K562 (cell line): ENCODE measurements at regions not wholly inside any gene's neighbourhood (a gene's known extent, or its start where the extent isn't known, plus 50 kb on each side); places are given as distances from the start of the nearest gene placed in this dataset.

Experiments
- ATAC-seq: fragments of 200-7000 bp; cut with Tn5 transposase; 3 replicates; pipeline ENCODE4 v1.9.1; 2020; ENCODE audit warnings: moderate library complexity
- BruUV-seq: library from RNA; stranded (reverse); fragments of 400-500 nt; replicated peaks from 2 replicates; lab custom pipeline; 2021; lab: Mats Ljungman, UMichigan
- CTCF ChIA-PET: fragments of 300-600 bp; formaldehyde crosslinking; extraction: SDS; loops from one replicate; lab custom pipeline; 2021; ENCODE audit warnings: low intra/inter-chr PET ratio; lab: Yijun Ruan, JAX
- POLR2A ChIA-PET: fragments of 300-600, 350-650 bp; sonication (Branson Sonifier 250); formaldehyde crosslinking; extraction: SDS; loops from one replicate; lab custom pipeline; 2021; ENCODE audit warnings: antibody characterized with exemption, inconsistent platforms; lab: Yijun Ruan, JAX
- DNase-seq, 4 experiments: peaks; one replicate each; pipeline versions ENCODE4 v3.0.0 to v3.0.0-alpha.2; 2011 to 2018; ENCODE audit warnings: low spot score in 3 of 4, mixed read lengths in 3 of 4; ENCODE audit errors: extremely low read depth in 1 of 4
- FAIRE-seq: peaks from 2 replicates; lab custom pipeline; 2011; peaks lifted over from hg19 to GRCh38; lab: Jason Lieb, UNC
- H2AFZ ChIP-seq: 2 replicates; pipeline ENCODE4 v1.6.0; 2011; ENCODE audit warnings: low read depth, low read length, control low read depth, inconsistent platforms
- H3K27ac ChIP-seq: fragments of 200-600 bp; 3 replicates; pipeline ENCODE4 v1.8.0; 2011; ENCODE audit warnings: low read depth, mild to moderate bottlenecking, control low read depth, inconsistent platforms, low read length, moderate library complexity, mixed read lengths; ENCODE audit errors: extremely low read depth
- H3K27me3 ChIP-seq, 2 experiments: fragments of 300-600 bp in 1 of 2; 2 replicates in 1 of 2; 3 replicates in 1 of 2; pipeline versions ENCODE4 v1.6.0 to v1.8.0; 2011; ENCODE audit warnings: inconsistent platforms in 2 of 2, low read length in 2 of 2, mild to moderate bottlenecking in 1 of 2, mixed read lengths in 1 of 2, moderate library complexity in 1 of 2; ENCODE audit not compliant: control insufficient read depth in 2 of 2, insufficient read depth in 2 of 2
- H3K36me3 ChIP-seq: fragments of 300-600 bp; 3 replicates; pipeline ENCODE4 v1.8.0; 2011; ENCODE audit warnings: mild to moderate bottlenecking, low read length, inconsistent platforms; ENCODE audit not compliant: control insufficient read depth, insufficient read depth
- H3K4me1 ChIP-seq, 2 experiments: fragments of 200-600 bp in 1 of 2; replicated peaks in 1 of 2; 2 replicates in 1 of 2; 3 replicates in 1 of 2; pipeline versions ENCODE4 v1.5.1 to v1.8.0; 2011; ENCODE audit warnings: inconsistent platforms in 2 of 2, low read length in 2 of 2, mild to moderate bottlenecking in 1 of 2, mixed read lengths in 1 of 2, moderate library complexity in 1 of 2; ENCODE audit not compliant: control insufficient read depth in 2 of 2, insufficient read depth in 2 of 2
- H3K4me2 ChIP-seq: 2 replicates; pipeline ENCODE4 v1.6.1; 2011; ENCODE audit warnings: low read length, control low read depth, inconsistent platforms, mixed read lengths; ENCODE audit not compliant: insufficient read depth
- H3K4me3 ChIP-seq: fragments of 200-600 bp; sonication (generic), shearing (Covaris generic); 2 replicates; pipeline ENCODE4 v1.5.1; 2016; ENCODE audit warnings: control low read depth, inconsistent platforms
- H3K79me2 ChIP-seq: fragments of 200-600 bp; 3 replicates; pipeline ENCODE4 v1.8.0; 2011; ENCODE audit warnings: low read length, inconsistent platforms; ENCODE audit not compliant: control insufficient read depth, insufficient read depth
- H3K9ac ChIP-seq, 2 experiments: 2 replicates each; pipeline versions ENCODE4 v1.6.0 to v1.6.1; 2011; ENCODE audit warnings: low read depth in 2 of 2, low read length in 2 of 2, control low read depth in 1 of 2, inconsistent platforms in 1 of 2, mild to moderate bottlenecking in 1 of 2, mixed read lengths in 1 of 2; ENCODE audit not compliant: insufficient read depth in 1 of 2
- H3K9me1 ChIP-seq: one replicate; pipeline ENCODE4 v1.6.0; 2011; ENCODE audit warnings: inconsistent platforms, mild to moderate bottlenecking, low read length, moderate library complexity; ENCODE audit not compliant: control insufficient read depth, insufficient read depth
- H3K9me3 ChIP-seq: replicated peaks from 2 replicates; pipeline ENCODE4 v1.5.1; 2011; ENCODE audit warnings: low read depth, low read length, inconsistent platforms; ENCODE audit not compliant: control insufficient read depth, insufficient read depth
- H4K20me1 ChIP-seq: replicated peaks from 2 replicates; pipeline ENCODE4 v1.6.1; 2011; ENCODE audit warnings: low read length, inconsistent platforms, mixed read lengths; ENCODE audit not compliant: control insufficient read depth, insufficient read depth
- CTBP1 ChIP-seq: fragments of 450-650 bp; IDR thresholded peaks from 2 replicates; pipeline ENCODE4 v1.6.1; 2016; ENCODE audit warnings: borderline replicate concordance
- EP300 ChIP-seq: IDR thresholded peaks from 2 replicates; pipeline ENCODE4 v1.6.1; 2012; ENCODE audit warnings: low read length, improper control_type of control experiment
- FOXA1 ChIP-seq: fragments of 450-650 bp; IDR thresholded peaks from 2 replicates; pipeline ENCODE4 v1.6.1; 2016; ENCODE audit warnings: mild to moderate bottlenecking, borderline replicate concordance
- LARP7 ChIP-seq: fragments of 450-650 bp; IDR thresholded peaks from 2 replicates; pipeline ENCODE4 v1.6.1; 2016
- RAD21 ChIP-seq, 2 experiments: fragments of 250-450 bp in 1 of 2; fragments of 450-650 bp in 1 of 2; sonication (Bioruptor Pico) in 1 of 2; formaldehyde crosslinking in 1 of 2; IDR thresholded peaks in 1 of 2; conservative IDR thresholded peaks in 1 of 2; 2 replicates each; pipeline versions ENCODE4 v1.4.0 to v1.8.0; 2020 to 2022; ENCODE audit warnings: mild to moderate bottlenecking in 2 of 2, moderate library complexity in 1 of 2
- SAFB ChIP-seq: fragments of 200-400 bp; formaldehyde crosslinking; IDR thresholded peaks from 2 replicates; pipeline ENCODE4 v1.6.1; 2017; ENCODE audit warnings: low read depth, low read length, borderline replicate concordance
- ZNF232 ChIP-seq: sonication (generic); formaldehyde crosslinking; IDR thresholded peaks from 2 replicates; pipeline ENCODE4 v1.8.0; 2022; ENCODE audit warnings: mild to moderate bottlenecking, missing genetic modification reagents
- WGBS: fragments of 100-300 bp; shearing (Covaris generic); methylation state at CpG from one replicate; pipeline ENCODE4 v1.1.6; 2016; ENCODE audit warnings: low coverage, mixed read lengths; ENCODE audit not compliant: insufficient coverage; ENCODE audit errors: missing lambda C conversion rate; 5-methylcytosine and 5-hydroxymethylcytosine counted together
- in situ Hi-C: fragments of 300-500 bp; cut with MboI; formaldehyde crosslinking; loops from 4 replicates; pipeline ENCODE4 v1.15.0; 2018; ENCODE audit warnings: inconsistent platforms, mixed read lengths
- intact Hi-C: fragments of 100-400 bp; cut with micrococcal nuclease; formaldehyde crosslinking; loops from 2 replicates; pipeline ENCODE4 v1.14.2; 2022
- TF ChIP-seq, protein P1 (sequence below): fragments of 450-650 bp; formaldehyde crosslinking; IDR thresholded peaks from 2 replicates; pipeline ENCODE4 v1.4.0; 2020; ENCODE audit warnings: mild to moderate bottlenecking, moderate library complexity
- TF ChIP-seq, protein P2 (sequence below): fragments of 150-350 bp; IDR thresholded peaks from 2 replicates; pipeline ENCODE4 v1.6.1; 2014; ENCODE audit warnings: low read depth, mild to moderate bottlenecking, low read length, borderline replicate concordance

DNA sequence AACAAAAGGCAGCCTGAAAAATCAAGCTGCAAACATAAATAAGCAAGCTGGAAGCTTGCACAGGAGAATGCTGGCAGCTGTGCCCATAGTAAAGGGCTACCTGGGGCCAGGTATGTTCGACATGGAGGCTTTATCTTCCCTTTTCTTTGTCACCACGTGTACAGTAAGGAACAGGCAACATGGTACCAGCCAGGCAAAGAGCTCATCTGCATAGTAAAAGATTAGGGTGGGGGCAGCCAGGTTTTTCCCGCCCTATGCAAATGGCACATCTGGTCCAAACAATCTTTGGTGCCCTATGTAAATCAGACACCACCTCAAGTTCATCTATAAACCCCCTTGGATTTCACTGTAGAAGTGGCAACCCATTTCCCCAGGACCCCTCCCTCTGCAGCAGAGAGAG lies 625.1 kb downstream of the TYW1 start (continued):
- no peak for TF ChIP-seq ZNF232 (CRISPR knock-in tag)
- no peak for TF ChIP-seq LARP7
- no peak for TF ChIP-seq EP300
- TF ChIP-seq SAFB: no peak

DNA sequence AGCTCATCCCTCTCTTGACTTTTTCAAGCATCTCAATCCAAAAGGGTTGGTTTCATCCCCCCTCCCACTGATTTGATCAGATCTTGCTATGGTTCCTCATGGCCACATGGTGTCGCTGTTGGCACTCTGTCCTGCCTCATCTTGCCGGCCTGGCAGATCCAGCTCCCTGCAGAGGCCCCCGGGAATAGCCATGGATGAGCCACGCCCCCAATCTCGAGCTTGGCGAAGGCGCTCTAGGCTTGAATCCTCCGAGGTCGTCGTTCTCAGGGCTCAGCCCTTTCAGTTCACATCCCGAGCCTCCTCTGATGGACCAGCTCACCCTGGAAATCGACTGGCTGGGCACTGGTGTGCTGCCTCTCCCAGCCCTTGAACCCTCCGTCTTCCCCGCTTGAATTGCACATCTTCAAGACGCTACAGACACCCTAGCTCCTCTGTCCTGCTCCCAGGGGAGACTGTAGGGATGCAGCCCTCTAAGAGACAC lies 628.7 kb downstream of the TYW1 start:
- H3K9me1 ChIP-seq: no peaks in the 10 kb centered on the region
- intact Hi-C loops (loop anchor here (5.0 kb wide), 1 partner anchor 248 kb away; no protein-coding TSS in a partner anchor), in situ Hi-C loops (no loop called here)
- no peak overlapping the region for H2AFZ ChIP-seq
- WGBS: under 1% methylated on average over 15 of the region's 15 CpGs
- ChIA-PET POLR2A (interaction anchor here (0.9 to 1.1 kb wide), 2 partner anchors 11 to 92 kb away, joined by 3 to 6 read pairs; no protein-coding TSS in a partner anchor), CTCF (interaction anchor here (1.0 kb wide), 1 partner anchor 254 kb away, joined by 4 read pairs; no protein-coding TSS in a partner anchor)
- H3K36me3 ChIP-seq: no peaks in the 10 kb centered on the region
- H3K9me3 ChIP-seq: no peaks in the 10 kb centered on the region
- H3K27me3 ChIP-seq: peaks cover 5 to 10% of the 10 kb centered on the region in 2 experiments; a peak in 3 of 5 replicates
- no peaks in the 10 kb centered on the region; the same call in 1 of the 2 replicates for H4K20me1 ChIP-seq
- H3K9ac ChIP-seq: no peak overlapping the region
- DNase-seq (peak; percentile 73 to 92 (median 84)), ATAC-seq (peak; percentile 97), FAIRE-seq (peak; percentile 78)
- BruUV-seq: no TSS peak
- no peak overlapping the region for H3K4me2 ChIP-seq
- no peaks in the 10 kb centered on the region for H3K4me1 ChIP-seq
- H3K79me2 ChIP-seq: no peaks in the 10 kb centered on the region
- no peak overlapping the region for H3K27ac ChIP-seq
- no peak overlapping the region for H3K4me3 ChIP-seq
- TF ChIP-seq, protein P1, sequence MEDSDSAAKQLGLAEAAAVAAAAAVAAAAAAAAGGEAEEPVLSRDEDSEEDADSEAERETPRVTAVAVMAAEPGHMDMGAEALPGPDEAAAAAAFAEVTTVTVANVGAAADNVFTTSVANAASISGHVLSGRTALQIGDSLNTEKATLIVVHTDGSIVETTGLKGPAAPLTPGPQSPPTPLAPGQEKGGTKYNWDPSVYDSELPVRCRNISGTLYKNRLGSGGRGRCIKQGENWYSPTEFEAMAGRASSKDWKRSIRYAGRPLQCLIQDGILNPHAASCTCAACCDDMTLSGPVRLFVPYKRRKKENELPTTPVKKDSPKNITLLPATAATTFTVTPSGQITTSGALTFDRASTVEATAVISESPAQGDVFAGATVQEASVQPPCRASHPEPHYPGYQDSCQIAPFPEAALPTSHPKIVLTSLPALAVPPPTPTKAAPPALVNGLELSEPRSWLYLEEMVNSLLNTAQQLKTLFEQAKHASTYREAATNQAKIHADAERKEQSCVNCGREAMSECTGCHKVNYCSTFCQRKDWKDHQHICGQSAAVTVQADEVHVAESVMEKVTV: 0 out of 2 replicates have a peak, but pooled peaks have one; percentile 16
- peak; percentile 21; the same call in 1 of the 2 replicates for TF ChIP-seq CTBP1
- TF ChIP-seq FOXA1: no peak
- TF ChIP-seq, protein P2, sequence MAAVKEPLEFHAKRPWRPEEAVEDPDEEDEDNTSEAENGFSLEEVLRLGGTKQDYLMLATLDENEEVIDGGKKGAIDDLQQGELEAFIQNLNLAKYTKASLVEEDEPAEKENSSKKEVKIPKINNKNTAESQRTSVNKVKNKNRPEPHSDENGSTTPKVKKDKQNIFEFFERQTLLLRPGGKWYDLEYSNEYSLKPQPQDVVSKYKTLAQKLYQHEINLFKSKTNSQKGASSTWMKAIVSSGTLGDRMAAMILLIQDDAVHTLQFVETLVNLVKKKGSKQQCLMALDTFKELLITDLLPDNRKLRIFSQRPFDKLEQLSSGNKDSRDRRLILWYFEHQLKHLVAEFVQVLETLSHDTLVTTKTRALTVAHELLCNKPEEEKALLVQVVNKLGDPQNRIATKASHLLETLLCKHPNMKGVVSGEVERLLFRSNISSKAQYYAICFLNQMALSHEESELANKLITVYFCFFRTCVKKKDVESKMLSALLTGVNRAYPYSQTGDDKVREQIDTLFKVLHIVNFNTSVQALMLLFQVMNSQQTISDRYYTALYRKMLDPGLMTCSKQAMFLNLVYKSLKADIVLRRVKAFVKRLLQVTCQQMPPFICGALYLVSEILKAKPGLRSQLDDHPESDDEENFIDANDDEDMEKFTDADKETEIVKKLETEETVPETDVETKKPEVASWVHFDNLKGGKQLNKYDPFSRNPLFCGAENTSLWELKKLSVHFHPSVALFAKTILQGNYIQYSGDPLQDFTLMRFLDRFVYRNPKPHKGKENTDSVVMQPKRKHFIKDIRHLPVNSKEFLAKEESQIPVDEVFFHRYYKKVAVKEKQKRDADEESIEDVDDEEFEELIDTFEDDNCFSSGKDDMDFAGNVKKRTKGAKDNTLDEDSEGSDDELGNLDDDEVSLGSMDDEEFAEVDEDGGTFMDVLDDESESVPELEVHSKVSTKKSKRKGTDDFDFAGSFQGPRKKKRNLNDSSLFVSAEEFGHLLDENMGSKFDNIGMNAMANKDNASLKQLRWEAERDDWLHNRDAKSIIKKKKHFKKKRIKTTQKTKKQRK: no peak
- TF ChIP-seq RAD21 (CRISPR knock-in tag; conservative IDR thresholded peaks at IDR 0.05 in 1 of 2, IDR thresholded peaks at IDR 0.05 in 1 of 2): peak; percentile 52 to 75; a peak in 3 of 4 replicates
